ENCODE measurements at regions not wholly inside any gene's neighbourhood (a gene's known extent, or its start where the extent isn't known, plus 50 kb on each side); places are given as distances from the start of the nearest gene placed in this dataset.
A peak's percentile ranks its signal among the peaks of the same experiment; 100 is the strongest.

GRCh38 chr9:120110520-120110919, 469.4 kb downstream of the CDK5RAP2 start:
- Histone ChIP-seq H3K27ac (no peak overlapping the region), H3K4me1 (no peaks in the 10 kb centered on the region), H3K4me3 (no peak overlapping the region), H3K4me2 (no peak overlapping the region), H3K9me3 (no peaks in the 10 kb centered on the region)
- ATAC-seq (no peak), FAIRE-seq (no peak), DNase-seq (ENCODE audit: low read depth in 1 of 2, low spot score in 1 of 2) (no peak)
- ChIA-PET CTCF (no interaction called here), POLR2A (no interaction called here)
- TF ChIP-seq ESRRA (IDR thresholded peaks at IDR 0.05; ENCODE audit: borderline replicate concordance, low read length) (no peak), EHMT2 (IDR thresholded peaks at IDR 0.05; ENCODE audit: low read depth) (no peak), CBX8 (IDR thresholded peaks at IDR 0.05) (no peak), ZC3H11A (IDR thresholded peaks at IDR 0.05) (no peak), CEBPB (IDR thresholded peaks at IDR 0.05) (no peak), RARB (CRISPR knock-in tag; IDR thresholded peaks at IDR 0.05) (no peak), HOXA7 (CRISPR knock-in tag; IDR thresholded peaks at IDR 0.05) (no peak), KDM1A (IDR thresholded peaks at IDR 0.05; ENCODE audit: low read depth) (no peak), FOSL2 (IDR thresholded peaks at IDR 0.05) (no peak), FOSL2 (CRISPR knock-in tag; IDR thresholded peaks at IDR 0.05) (no peak), CBX2 (IDR thresholded peaks at IDR 0.05; ENCODE audit: borderline replicate concordance, low read depth) (no peak), CHD2 (IDR thresholded peaks at IDR 0.05; ENCODE audit: low read length, partially characterized antibody) (no peak), PBX3 (IDR thresholded peaks at IDR 0.05) (no peak), CTCF (IDR thresholded peaks at IDR 0.05) (no peak)
- WGBS (ENCODE audit: missing lambda C conversion rate): 0% methylated on average over 1 of the region's 1 CpG

- TF ChIP-seq SMC3 (IDR thresholded peaks at IDR 0.05) (no peak), RAD21 (conservative IDR thresholded peaks at IDR 0.05 in 1 of 2, IDR thresholded peaks at IDR 0.05 in 1 of 2) (peak; percentile 17 to 36; a peak in 2 of 5 replicates)
- H3K4me3 ChIP-seq: no peak overlapping the region
- H3K4me2 ChIP-seq: no peak overlapping the region
- ATAC-seq (peak; percentile 85 to 95; a peak in 5 of 6 replicates), DNase-seq (ENCODE audit: low read depth in 1 of 2, low spot score in 1 of 2) (peak; percentile 37 to 44), FAIRE-seq (no peak)
- ChIA-PET POLR2A (no interaction called here), CTCF (no interaction called here)
- no peak overlapping the region for H3K27ac ChIP-seq
- 0% methylated on average over 2 of the region's 3 CpGs for WGBS (ENCODE audit: missing lambda C conversion rate)
- H3K9me3 ChIP-seq: no peaks in the 10 kb centered on the region
- H3K4me1 ChIP-seq: no peaks in the 10 kb centered on the region
Observed at GRCh38 chr9:120109242-120109641, 470.7 kb downstream of the CDK5RAP2 start.

- no peak overlapping the region for H3K27ac ChIP-seq
- WGBS (ENCODE audit: missing lambda C conversion rate): 0% methylated on average over 1 of the region's 1 CpG
- no peak overlapping the region for H3K4me2 ChIP-seq
- FAIRE-seq: no peak
- H3K4me3 ChIP-seq: no peak overlapping the region
- no peak for DNase-seq (ENCODE audit: low read depth in 1 of 2, low spot score in 1 of 2)
- no peak for ATAC-seq
- CTCF ChIA-PET: no interaction called here
- no peaks in the 10 kb centered on the region for H3K9me3 ChIP-seq
- POLR2A ChIA-PET: no interaction called here
- no peak for TF ChIP-seq KDM5A (IDR thresholded peaks at IDR 0.05)
- TF ChIP-seq HOXB13 (CRISPR knock-in tag; IDR thresholded peaks at IDR 0.05; ENCODE audit: low read depth): no peak
- TF ChIP-seq CEBPB (IDR thresholded peaks at IDR 0.05): no peak
- TF ChIP-seq EP300 (IDR thresholded peaks at IDR 0.05): no peak
- no peak for TF ChIP-seq RCOR1 (IDR thresholded peaks at IDR 0.05; ENCODE audit: low read depth, low read length)
- TF ChIP-seq JUNB (IDR thresholded peaks at IDR 0.05): no peak
- TF ChIP-seq MAZ (IDR thresholded peaks at IDR 0.05; ENCODE audit: borderline replicate concordance, low read depth, low read length): no peak
- TF ChIP-seq EHMT2 (IDR thresholded peaks at IDR 0.05; ENCODE audit: low read depth): no peak
- no peak for TF ChIP-seq PHF8 (IDR thresholded peaks at IDR 0.05; ENCODE audit: borderline replicate concordance, low read depth)
- no peak for TF ChIP-seq FOSB (CRISPR knock-in tag; IDR thresholded peaks at IDR 0.05)
- TF ChIP-seq NR3C1 (IDR thresholded peaks at IDR 0.05): no peak
- TF ChIP-seq HOXA7 (CRISPR knock-in tag; IDR thresholded peaks at IDR 0.05): no peak
- no peak for TF ChIP-seq CBX8 (IDR thresholded peaks at IDR 0.05)
- no peak for TF ChIP-seq CTCF (IDR thresholded peaks at IDR 0.05)
- no peak for TF ChIP-seq RNF2 (IDR thresholded peaks at IDR 0.05; ENCODE audit: borderline replicate concordance, low read depth)
- H3K4me1 ChIP-seq: no peaks in the 10 kb centered on the region
Observed at GRCh38 chr9:120107138-120107537, 472.8 kb downstream of the CDK5RAP2 start.

Measured in A549 (cell line).